Glomerular visceral epithelial cell (primary cell): ENCODE measurements at regions not wholly inside any gene's neighbourhood (a gene's known extent, or its start where the extent isn't known, plus 50 kb on each side); places are given as distances from the start of the nearest gene placed in this dataset.
A peak's percentile ranks its signal among the peaks of the same experiment; 100 is the strongest.

ENCODE experiments used
- DNase-seq: peaks from one replicate; pipeline ENCODE4 v3.0.0-alpha.2; 2016; ENCODE audit errors: extremely low spot score

- no peak for DNase-seq
Measured at GRCh38 chr22:22744412-22745224, 100.2 kb downstream of the GGTLC2 start.

GRCh38 chr22:22745225-22746060, 101.0 kb downstream of the GGTLC2 start:
- DNase-seq: peak; percentile 8

- DNase-seq: no peak
Measured at GRCh38 chr22:22746061-22746962, 101.9 kb downstream of the GGTLC2 start.

GRCh38 chr22:22746963-22747933, 102.8 kb downstream of the GGTLC2 start:
- no peak for DNase-seq

GRCh38 chr22:22748297-22748743, 103.9 kb downstream of the GGTLC2 start:
- peak; percentile 46 for DNase-seq

- DNase-seq: no peak
Measured at GRCh38 chr22:22748756-22749155, 104.3 kb downstream of the GGTLC2 start.

- DNase-seq: no peak
Measured at GRCh38 chr22:22749167-22749758, 104.8 kb downstream of the GGTLC2 start.

GRCh38 chr22:22750335-22751042, 106.1 kb downstream of the GGTLC2 start:
- no peak for DNase-seq

- no peak for DNase-seq
Measured at GRCh38 chr22:22751043-22751603, 106.7 kb downstream of the GGTLC2 start.

- DNase-seq: no peak
Measured at GRCh38 chr22:22752199-22752555, 107.8 kb downstream of the GGTLC2 start.

GRCh38 chr22:22752556-22753477, 108.4 kb downstream of the GGTLC2 start:
- no peak for DNase-seq

GRCh38 chr22:22753526-22754267, 109.3 kb downstream of the GGTLC2 start:
- DNase-seq: peak; percentile 53

GRCh38 chr22:22754268-22754657, 109.8 kb downstream of the GGTLC2 start:
- no peak for DNase-seq

GRCh38 chr22:22754961-22755777, 110.8 kb downstream of the GGTLC2 start:
- no peak for DNase-seq

GRCh38 chr22:22755778-22756100, 111.3 kb downstream of the GGTLC2 start:
- DNase-seq: no peak

- DNase-seq: no peak
Measured at GRCh38 chr22:22756109-22756508, 111.7 kb downstream of the GGTLC2 start.
